HCT116 (cell line): ENCODE measurements at regions not wholly inside any gene's neighbourhood (a gene's known extent, or its start where the extent isn't known, plus 50 kb on each side); places are given as distances from the start of the nearest gene placed in this dataset.

Experiments used
- ATAC-seq: fragments of 200-7000 bp; cut with Tn5 transposase; 2 replicates; pipeline ENCODE4 v1.9.1; 2020; ENCODE audit warnings: mild to moderate bottlenecking, moderate library complexity
- BruUV-seq: library from RNA; stranded (reverse); fragments of 400-500 nt; replicated peaks from 2 replicates; lab custom pipeline; 2021; lab: Mats Ljungman, UMichigan
- CTCF ChIA-PET: fragments of 300-600 bp; sonication (Branson Sonifier 250); formaldehyde crosslinking; loops from one replicate; lab custom pipeline; 2021; ENCODE audit warnings: antibody characterized with exemption; lab: Charles Lee
- POLR2A ChIA-PET: fragments of 300-600, 350-600 bp; sonication (Branson Sonifier 250); formaldehyde crosslinking; loops from one replicate; lab custom pipeline; 2021; ENCODE audit warnings: antibody characterized with exemption; lab: Charles Lee
- RAD21 ChIA-PET, 2 experiments: fragments of 300-600 bp; sonication (Branson Sonifier 250); formaldehyde crosslinking; loops; one replicate each; lab custom pipeline; 2023; ENCODE audit warnings: low total read pairs in 2 of 2; ENCODE audit not compliant: uncharacterized antibody in 2 of 2, unreplicated experiment in 2 of 2, low non-redundant PET in 1 of 2; lab: Charles Lee
- DNase-seq: peaks from one replicate; pipeline ENCODE4 v3.0.0-alpha.2; 2010; ENCODE audit warnings: low read depth, low spot score
- H2AFZ ChIP-seq: fragments of 200-600 bp; shearing (Covaris generic), sonication (generic); 2 replicates; pipeline ENCODE4 v1.6.1; 2017; ENCODE audit warnings: low read depth, mixed run types, mixed read lengths, antibody characterized with exemption, low read length; ENCODE audit not compliant: poor library complexity, severe bottlenecking
- H3K27ac ChIP-seq: 2 replicates; pipeline ENCODE4 v1.5.1; 2012; ENCODE audit warnings: low read depth, low read length
- H3K27me3 ChIP-seq: fragments of 200-600 bp; sonication (generic); 2 replicates; pipeline ENCODE4 v1.6.1; 2016; ENCODE audit warnings: mixed run types, low read length, mixed read lengths; ENCODE audit not compliant: insufficient read depth
- H3K36me3 ChIP-seq, 2 experiments: fragments of 200-500 bp in 1 of 2; fragments of 200-600 bp in 1 of 2; sonication (Bioruptor generic) in 1 of 2; sonication (generic) in 1 of 2; 2 replicates each; pipeline versions ENCODE4 v1.5.1 to v1.6.1; 2014 to 2016; ENCODE audit warnings: low read length in 2 of 2, inconsistent platforms in 1 of 2, mixed read lengths in 1 of 2, mixed run types in 1 of 2; ENCODE audit not compliant: insufficient read depth in 2 of 2, control insufficient read depth in 1 of 2
- H3K4me1 ChIP-seq, 2 experiments: fragments of 200-600 bp in 1 of 2; sonication (generic) in 1 of 2; 2 replicates each; pipeline versions ENCODE4 v1.5.1 to v1.6.1; 2012 to 2017; ENCODE audit warnings: low read length in 2 of 2, inconsistent platforms in 1 of 2, mild to moderate bottlenecking in 1 of 2, mixed read lengths in 1 of 2, mixed run types in 1 of 2, moderate library complexity in 1 of 2; ENCODE audit not compliant: insufficient read depth in 2 of 2, control insufficient read depth in 1 of 2
- H3K4me2 ChIP-seq: fragments of 200-600 bp; sonication (generic); 2 replicates; pipeline ENCODE4 v1.6.1; 2017; ENCODE audit warnings: mixed run types, low read length, mixed read lengths
- H3K4me3 ChIP-seq, 2 experiments: fragments of 200-600 bp in 1 of 2; sonication (generic) in 1 of 2; replicated peaks in 1 of 2; 2 replicates each; pipeline ENCODE4 v1.5.1; 2011 to 2016; ENCODE audit warnings: low read length in 2 of 2, control low read depth in 1 of 2, low read depth in 1 of 2, mild to moderate bottlenecking in 1 of 2, mixed read lengths in 1 of 2, mixed run types in 1 of 2
- H3K79me2 ChIP-seq: fragments of 200-600 bp; sonication (generic); 2 replicates; pipeline ENCODE4 v1.6.1; 2017; ENCODE audit warnings: mild to moderate bottlenecking, mixed run types, low read length, moderate library complexity, mixed read lengths; ENCODE audit not compliant: insufficient read depth
- H3K9ac ChIP-seq: fragments of 200-600 bp; sonication (generic); 2 replicates; pipeline ENCODE4 v1.6.1; 2016; ENCODE audit warnings: low read length, mixed read lengths
- H3K9me2 ChIP-seq: fragments of 200-600 bp; sonication (generic), shearing (Covaris generic); 2 replicates; pipeline ENCODE4 v1.6.1; 2017; ENCODE audit warnings: mixed run types, mild to moderate bottlenecking, moderate library complexity; ENCODE audit not compliant: insufficient read depth
- H3K9me3 ChIP-seq, 2 experiments: fragments of 200-500 bp in 1 of 2; fragments of 200-600 bp in 1 of 2; sonication (Bioruptor generic) in 1 of 2; sonication (generic) in 1 of 2; 2 replicates each; pipeline ENCODE4 v1.6.1; 2014 to 2017; ENCODE audit warnings: low read length in 2 of 2, mixed read lengths in 2 of 2, inconsistent platforms in 1 of 2, low read depth in 1 of 2, mild to moderate bottlenecking in 1 of 2, mixed run types in 1 of 2, moderate library complexity in 1 of 2; ENCODE audit not compliant: control insufficient read depth in 1 of 2, insufficient read depth in 1 of 2
- H4K20me1 ChIP-seq: fragments of 200-600 bp; sonication (generic), shearing (Covaris generic); 2 replicates; pipeline ENCODE4 v1.6.1; 2017; ENCODE audit warnings: mixed run types, mild to moderate bottlenecking, moderate library complexity; ENCODE audit not compliant: insufficient read depth
- ATF3 ChIP-seq: IDR thresholded peaks from 2 replicates; pipeline ENCODE4 v1.6.1; 2012
- CBX3 ChIP-seq: IDR thresholded peaks from 2 replicates; pipeline ENCODE4 v1.6.1; 2012; ENCODE audit warnings: low read depth
- CEBPB ChIP-seq: IDR thresholded peaks from 2 replicates; pipeline ENCODE4 v1.6.1; 2012; ENCODE audit warnings: low read depth
- EGR1 ChIP-seq: IDR thresholded peaks from 2 replicates; pipeline ENCODE4 v1.6.1; 2012; ENCODE audit warnings: low read depth
- ELF1 ChIP-seq: IDR thresholded peaks from 2 replicates; pipeline ENCODE4 v1.6.1; 2012; ENCODE audit warnings: low read depth, borderline replicate concordance
- EZH2 ChIP-seq: fragments of 200-600 bp; sonication (generic); IDR thresholded peaks from 2 replicates; pipeline ENCODE4 v1.6.1; 2017; ENCODE audit warnings: antibody characterized with exemption, mixed run types
- FOSL1 ChIP-seq: IDR thresholded peaks from 2 replicates; pipeline ENCODE4 v1.6.1; 2012; ENCODE audit warnings: low read depth
- MAX ChIP-seq: IDR thresholded peaks from 2 replicates; pipeline ENCODE4 v1.6.1; 2012
- POLR2A ChIP-seq: IDR thresholded peaks from 2 replicates; pipeline ENCODE4 v1.7.0; 2011; ENCODE audit warnings: borderline replicate concordance; ENCODE audit not compliant: insufficient read depth, insufficient read length; ENCODE audit errors: extremely low read depth
- POLR2AphosphoS5 ChIP-seq: IDR thresholded peaks from 2 replicates; pipeline ENCODE4 v1.6.1; 2011; ENCODE audit warnings: mild to moderate bottlenecking, low read depth, low read length, moderate library complexity
- RAD21 ChIP-seq: IDR thresholded peaks from 2 replicates; pipeline ENCODE4 v1.6.1; 2012; ENCODE audit warnings: low read depth, mild to moderate bottlenecking
- REST ChIP-seq: IDR thresholded peaks from 2 replicates; pipeline ENCODE4 v1.6.1; 2012; ENCODE audit warnings: low read depth
- SIN3A ChIP-seq: IDR thresholded peaks from 2 replicates; pipeline ENCODE4 v1.6.1; 2012; ENCODE audit warnings: low read depth
- SP1 ChIP-seq: IDR thresholded peaks from 2 replicates; pipeline ENCODE4 v1.6.1; 2012; ENCODE audit warnings: low read depth
- SRF ChIP-seq: IDR thresholded peaks from 2 replicates; pipeline ENCODE4 v1.6.1; 2012; ENCODE audit warnings: low read depth
- TCF7L2 ChIP-seq: IDR thresholded peaks from 2 replicates; pipeline ENCODE4 v1.7.0; 2011; ENCODE audit warnings: borderline replicate concordance, inconsistent platforms; ENCODE audit not compliant: insufficient read depth, insufficient read length; ENCODE audit errors: extremely low read depth
- YY1 ChIP-seq: IDR thresholded peaks from 2 replicates; pipeline ENCODE4 v1.6.1; 2011; ENCODE audit warnings: low read length, low read depth, moderate library complexity, mild to moderate bottlenecking; ENCODE audit not compliant: insufficient replicate concordance; ENCODE audit errors: extremely low read depth
- ZNF274 ChIP-seq: fragments of 200-500 bp; sonication (Bioruptor generic); IDR thresholded peaks from 2 replicates; pipeline ENCODE4 v1.6.1; 2014; ENCODE audit warnings: mild to moderate bottlenecking, low read depth, low read length, inconsistent platforms
- intact Hi-C: fragments of 100-400 bp; cut with micrococcal nuclease; formaldehyde crosslinking; loops from 2 replicates; pipeline ENCODE4 v1.10.0; 2022
- TF ChIP-seq, protein P1 (sequence below), 3 experiments: fragments of 200-600 bp in 1 of 3; sonication (generic) in 1 of 3; IDR thresholded peaks in 2 of 3; conservative IDR thresholded peaks in 1 of 3; 2 replicates each; pipeline ENCODE4 v1.5.1; 2012 to 2017; ENCODE audit warnings: low read depth in 2 of 3, low read length in 2 of 3, antibody characterized with exemption in 1 of 3, borderline replicate concordance in 1 of 3, control low read depth in 1 of 3, mild to moderate bottlenecking in 1 of 3, mixed read lengths in 1 of 3, mixed run types in 1 of 3, moderate library complexity in 1 of 3; ENCODE audit not compliant: insufficient read depth in 1 of 3
- TF ChIP-seq, protein P2 (sequence below): IDR thresholded peaks from 2 replicates; pipeline ENCODE4 v1.6.1; 2011; ENCODE audit warnings: mild to moderate bottlenecking, low read length, moderate library complexity; ENCODE audit not compliant: insufficient replicate concordance; ENCODE audit errors: extremely low read depth

- ATAC-seq: no peak
- H3K9me3 ChIP-seq: peaks cover 31 to 41% of the 10 kb centered on the region in 2 experiments; a peak in 2 of 4 replicates
- TF ChIP-seq SIN3A (no peak), ZNF274 (no peak), CBX3 (no peak), POLR2AphosphoS5 (no peak), FOSL1 (no peak), ELF1 (no peak), YY1 (no peak), TCF7L2 (no peak), EGR1 (no peak), REST (no peak), CEBPB (no peak), MAX (no peak), POLR2A (no peak), RAD21 (no peak), EZH2 (no peak), SRF (no peak), ATF3 (no peak), SP1 (no peak)
- TF ChIP-seq, protein P1, sequence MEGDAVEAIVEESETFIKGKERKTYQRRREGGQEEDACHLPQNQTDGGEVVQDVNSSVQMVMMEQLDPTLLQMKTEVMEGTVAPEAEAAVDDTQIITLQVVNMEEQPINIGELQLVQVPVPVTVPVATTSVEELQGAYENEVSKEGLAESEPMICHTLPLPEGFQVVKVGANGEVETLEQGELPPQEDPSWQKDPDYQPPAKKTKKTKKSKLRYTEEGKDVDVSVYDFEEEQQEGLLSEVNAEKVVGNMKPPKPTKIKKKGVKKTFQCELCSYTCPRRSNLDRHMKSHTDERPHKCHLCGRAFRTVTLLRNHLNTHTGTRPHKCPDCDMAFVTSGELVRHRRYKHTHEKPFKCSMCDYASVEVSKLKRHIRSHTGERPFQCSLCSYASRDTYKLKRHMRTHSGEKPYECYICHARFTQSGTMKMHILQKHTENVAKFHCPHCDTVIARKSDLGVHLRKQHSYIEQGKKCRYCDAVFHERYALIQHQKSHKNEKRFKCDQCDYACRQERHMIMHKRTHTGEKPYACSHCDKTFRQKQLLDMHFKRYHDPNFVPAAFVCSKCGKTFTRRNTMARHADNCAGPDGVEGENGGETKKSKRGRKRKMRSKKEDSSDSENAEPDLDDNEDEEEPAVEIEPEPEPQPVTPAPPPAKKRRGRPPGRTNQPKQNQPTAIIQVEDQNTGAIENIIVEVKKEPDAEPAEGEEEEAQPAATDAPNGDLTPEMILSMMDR (IDR thresholded peaks at IDR 0.05 in 2 of 3, conservative IDR thresholded peaks at IDR 0.05 in 1 of 3; ENCODE audit: borderline replicate concordance in 1 of 3, insufficient read depth in 1 of 3, low read depth in 2 of 3, low read length in 2 of 3): no peak
- TF ChIP-seq, protein P2, sequence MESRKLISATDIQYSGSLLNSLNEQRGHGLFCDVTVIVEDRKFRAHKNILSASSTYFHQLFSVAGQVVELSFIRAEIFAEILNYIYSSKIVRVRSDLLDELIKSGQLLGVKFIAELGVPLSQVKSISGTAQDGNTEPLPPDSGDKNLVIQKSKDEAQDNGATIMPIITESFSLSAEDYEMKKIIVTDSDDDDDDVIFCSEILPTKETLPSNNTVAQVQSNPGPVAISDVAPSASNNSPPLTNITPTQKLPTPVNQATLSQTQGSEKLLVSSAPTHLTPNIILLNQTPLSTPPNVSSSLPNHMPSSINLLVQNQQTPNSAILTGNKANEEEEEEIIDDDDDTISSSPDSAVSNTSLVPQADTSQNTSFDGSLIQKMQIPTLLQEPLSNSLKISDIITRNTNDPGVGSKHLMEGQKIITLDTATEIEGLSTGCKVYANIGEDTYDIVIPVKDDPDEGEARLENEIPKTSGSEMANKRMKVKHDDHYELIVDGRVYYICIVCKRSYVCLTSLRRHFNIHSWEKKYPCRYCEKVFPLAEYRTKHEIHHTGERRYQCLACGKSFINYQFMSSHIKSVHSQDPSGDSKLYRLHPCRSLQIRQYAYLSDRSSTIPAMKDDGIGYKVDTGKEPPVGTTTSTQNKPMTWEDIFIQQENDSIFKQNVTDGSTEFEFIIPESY: no peak
These were observed 1525.6 kb upstream of the PRR20A start for GRCh38 chr13:55615081-55615480.

More at GRCh38 chr13:55615081-55615480, 1525.6 kb upstream of the PRR20A start:
- ChIA-PET RAD21 (no interaction called here), POLR2A (no interaction called here), CTCF (no interaction called here)
- Histone ChIP-seq H4K20me1 (no peaks in the 10 kb centered on the region), H3K36me3 (no peaks in the 10 kb centered on the region), H3K4me3 (no peak overlapping the region), H3K79me2 (no peaks in the 10 kb centered on the region), H3K27ac (no peak overlapping the region), H3K9ac (no peak overlapping the region), H3K9me2 (no peaks in the 10 kb centered on the region), H2AFZ (no peak overlapping the region), H3K27me3 (no peaks in the 10 kb centered on the region), H3K4me1 (no peaks in the 10 kb centered on the region), H3K4me2 (no peak overlapping the region)
- BruUV-seq: no TSS peak
- intact Hi-C loops: no loop called here
- no peak for DNase-seq
